GM23338 (cell line): ENCODE measurements at regions not wholly inside any gene's neighbourhood (a gene's known extent, or its start where the extent isn't known, plus 50 kb on each side); places are given as distances from the start of the nearest gene placed in this dataset.

Experiments used
- ATAC-seq: fragments of 200-7000 bp; cut with Tn5 transposase; 3 replicates; pipeline ENCODE4 v1.9.1; 2020
- DNase-seq: peaks from one replicate; pipeline ENCODE4 v3.0.0-alpha.2; 2015; ENCODE audit warnings: low spot score
- H2AFZ ChIP-seq: fragments of 200-600 bp; sonication (generic); 2 replicates; pipeline ENCODE4 v1.8.0; 2016; ENCODE audit warnings: antibody characterized with exemption, mild to moderate bottlenecking, moderate library complexity
- H3F3A ChIP-seq: fragments of 200-600 bp; sonication (generic); replicated peaks from 2 replicates; pipeline ENCODE4 v1.8.0; 2017; ENCODE audit warnings: antibody characterized with exemption, mixed run types, low read depth
- H3K27ac ChIP-seq: fragments of 200-600 bp; sonication (generic); 2 replicates; pipeline ENCODE4 v1.6.1; 2016; ENCODE audit warnings: low read depth
- H3K27me3 ChIP-seq: fragments of 200-600 bp; sonication (generic); 2 replicates; pipeline ENCODE4 v1.8.0; 2016; ENCODE audit warnings: mild to moderate bottlenecking, mixed run types, moderate library complexity; ENCODE audit not compliant: insufficient read depth
- H3K36me3 ChIP-seq: fragments of 200-600 bp; sonication (generic); 2 replicates; pipeline ENCODE4 v1.8.0; 2016; ENCODE audit warnings: mild to moderate bottlenecking; ENCODE audit not compliant: insufficient read depth
- H3K4me1 ChIP-seq: fragments of 200-600 bp; sonication (generic); 2 replicates; pipeline ENCODE4 v1.8.0; 2016; ENCODE audit warnings: mild to moderate bottlenecking, moderate library complexity; ENCODE audit not compliant: insufficient read depth
- H3K4me2 ChIP-seq: fragments of 200-600 bp; sonication (generic); 2 replicates; pipeline ENCODE4 v1.7.1; 2017; ENCODE audit warnings: mixed run types
- H3K4me3 ChIP-seq: fragments of 200-600 bp; sonication (generic); 2 replicates; pipeline ENCODE4 v1.6.1; 2016; ENCODE audit warnings: mixed run types
- H3K79me2 ChIP-seq: fragments of 200-600 bp; sonication (generic); replicated peaks from 2 replicates; pipeline ENCODE4 v1.8.0; 2017; ENCODE audit warnings: mild to moderate bottlenecking; ENCODE audit not compliant: insufficient read depth
- H3K9me2 ChIP-seq: fragments of 200-600 bp; sonication (generic); 2 replicates; pipeline ENCODE4 v1.8.0; 2017; ENCODE audit not compliant: insufficient read depth
- H4K20me1 ChIP-seq: fragments of 200-600 bp; sonication (generic); replicated peaks from 2 replicates; pipeline ENCODE4 v1.8.0; 2017; ENCODE audit warnings: mild to moderate bottlenecking; ENCODE audit not compliant: insufficient read depth
- H3K27ac Mint-ChIP-seq: 2 replicates; pipeline ENCODE4 v1.8.0; 2020; ENCODE audit warnings: inconsistent platforms, mild to moderate bottlenecking, moderate library complexity, mixed read lengths
- H3K27me3 Mint-ChIP-seq: 3 replicates; pipeline ENCODE4 v1.8.0; 2022; ENCODE audit warnings: low read depth, mild to moderate bottlenecking, moderate library complexity, mixed read lengths, inconsistent platforms; ENCODE audit not compliant: insufficient read depth, poor library complexity
- H3K36me3 Mint-ChIP-seq: 3 replicates; pipeline ENCODE4 v1.8.0; 2021; ENCODE audit warnings: low read depth, mild to moderate bottlenecking, inconsistent platforms, moderate library complexity, mixed read lengths
- H3K4me1 Mint-ChIP-seq: 3 replicates; pipeline ENCODE4 v1.8.0; 2020; ENCODE audit warnings: mild to moderate bottlenecking, inconsistent platforms, mixed read lengths
- H3K4me3 Mint-ChIP-seq: 3 replicates; pipeline ENCODE4 v1.8.0; 2021; ENCODE audit warnings: moderate library complexity, mild to moderate bottlenecking, inconsistent platforms, mixed read lengths
- H3K9me3 Mint-ChIP-seq: 3 replicates; pipeline ENCODE4 v1.8.0; 2020; ENCODE audit warnings: moderate library complexity, mild to moderate bottlenecking, inconsistent platforms, mixed read lengths
- CTCF ChIP-seq, 2 experiments: fragments of 200-600 bp in 1 of 2; sonication (generic) in 1 of 2; conservative IDR thresholded peaks; 2 replicates each; pipeline versions ENCODE4 v1.5.1 to v1.6.1; 2016 to 2017; ENCODE audit warnings: antibody characterized with exemption in 2 of 2, low read depth in 2 of 2, mild to moderate bottlenecking in 2 of 2, moderate library complexity in 1 of 2
- POLR2AphosphoS5 ChIP-seq: IDR thresholded peaks from 2 replicates; pipeline ENCODE4 v1.6.1; 2016; ENCODE audit warnings: antibody characterized with exemption, low read depth
- ZNF114 ChIP-seq: fragments of 250-450 bp; sonication (Bioruptor Pico); IDR thresholded peaks from 2 replicates; pipeline ENCODE4 v1.5.0; 2020; ENCODE audit warnings: mild to moderate bottlenecking, moderate library complexity
- TF ChIP-seq, protein P1 (sequence below): IDR thresholded peaks from 2 replicates; pipeline ENCODE4 v1.6.1; 2016; ENCODE audit warnings: antibody characterized with exemption
- TF ChIP-seq, protein P2 (sequence below): fragments of 250-450 bp; sonication (Bioruptor Pico); IDR thresholded peaks from 2 replicates; pipeline ENCODE4 v1.5.0; 2020; ENCODE audit warnings: mild to moderate bottlenecking, moderate library complexity

DNA sequence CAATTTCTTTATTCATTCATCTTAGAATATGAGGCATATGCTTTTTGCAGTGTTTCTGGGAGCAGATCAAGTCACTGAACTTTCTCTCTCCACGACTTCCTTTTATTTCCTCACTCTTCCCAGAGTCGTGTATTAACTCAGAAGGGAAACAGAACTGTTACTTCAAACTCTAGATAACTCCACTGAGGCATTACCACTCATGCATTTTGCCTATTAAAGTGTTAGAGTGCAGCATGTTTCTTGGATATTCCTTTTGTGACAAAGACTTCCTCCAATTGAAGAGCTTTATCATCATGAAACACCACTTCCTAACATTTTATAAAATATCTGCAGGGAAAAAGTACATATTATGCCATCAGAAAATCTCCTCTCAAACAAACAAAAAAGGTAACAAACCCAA, 797.4 kb upstream of the COBL start (continued):
- TF ChIP-seq CTCF (conservative IDR thresholded peaks at IDR 0.05; ENCODE audit: low read depth in 2 of 2): no peak
- TF ChIP-seq POLR2AphosphoS5: no peak

- Histone ChIP-seq H3K9me2 (peaks cover under 1% of the 10 kb centered on the region), H4K20me1 (no peaks in the 10 kb centered on the region), H3K4me3 (no peak overlapping the region), H3K4me1 (no peaks in the 10 kb centered on the region), H2AFZ (peak overlapping the region; percentile 60; the same call in 1 of the 2 replicates), H3K27me3 (no peaks in the 10 kb centered on the region), H3K27ac (no peak overlapping the region), H3K36me3 (no peaks in the 10 kb centered on the region), H3K4me2 (no peak overlapping the region), H3F3A (no peaks in the 10 kb centered on the region), H3K79me2 (no peaks in the 10 kb centered on the region)
- peaks cover 11% of the 10 kb centered on the region for H3K9me3 Mint-ChIP-seq
- H3K27ac Mint-ChIP-seq: no peak overlapping the region
- H3K4me3 Mint-ChIP-seq: no peak overlapping the region
- peaks cover 2% of the 10 kb centered on the region for H3K27me3 Mint-ChIP-seq
- H3K4me1 Mint-ChIP-seq: peaks cover 7% of the 10 kb centered on the region; the same call in 2 of the 3 replicates
- peak in 1 of 2 experiments; percentile 46; a peak in 3 of 4 replicates for TF ChIP-seq CTCF (conservative IDR thresholded peaks at IDR 0.05; ENCODE audit: low read depth in 2 of 2)
- TF ChIP-seq, protein P1, sequence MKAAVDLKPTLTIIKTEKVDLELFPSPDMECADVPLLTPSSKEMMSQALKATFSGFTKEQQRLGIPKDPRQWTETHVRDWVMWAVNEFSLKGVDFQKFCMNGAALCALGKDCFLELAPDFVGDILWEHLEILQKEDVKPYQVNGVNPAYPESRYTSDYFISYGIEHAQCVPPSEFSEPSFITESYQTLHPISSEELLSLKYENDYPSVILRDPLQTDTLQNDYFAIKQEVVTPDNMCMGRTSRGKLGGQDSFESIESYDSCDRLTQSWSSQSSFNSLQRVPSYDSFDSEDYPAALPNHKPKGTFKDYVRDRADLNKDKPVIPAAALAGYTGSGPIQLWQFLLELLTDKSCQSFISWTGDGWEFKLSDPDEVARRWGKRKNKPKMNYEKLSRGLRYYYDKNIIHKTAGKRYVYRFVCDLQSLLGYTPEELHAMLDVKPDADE: no peak
- peaks cover 22% of the 10 kb centered on the region for H3K36me3 Mint-ChIP-seq
- DNase-seq (peak; percentile 32), ATAC-seq (peak; percentile 51)
Observed at GRCh38 chr7:52107355-52107754, 790.7 kb upstream of the COBL start.

GRCh38 chr7:52095861-52096260, 779.3 kb upstream of the COBL start:
- no peak for ATAC-seq
- peaks cover 20% of the 10 kb centered on the region; the same call in 2 of the 3 replicates for H3K4me1 Mint-ChIP-seq
- no peaks in the 10 kb centered on the region for H3F3A ChIP-seq
- TF ChIP-seq POLR2AphosphoS5: no peak
- TF ChIP-seq, protein P2, sequence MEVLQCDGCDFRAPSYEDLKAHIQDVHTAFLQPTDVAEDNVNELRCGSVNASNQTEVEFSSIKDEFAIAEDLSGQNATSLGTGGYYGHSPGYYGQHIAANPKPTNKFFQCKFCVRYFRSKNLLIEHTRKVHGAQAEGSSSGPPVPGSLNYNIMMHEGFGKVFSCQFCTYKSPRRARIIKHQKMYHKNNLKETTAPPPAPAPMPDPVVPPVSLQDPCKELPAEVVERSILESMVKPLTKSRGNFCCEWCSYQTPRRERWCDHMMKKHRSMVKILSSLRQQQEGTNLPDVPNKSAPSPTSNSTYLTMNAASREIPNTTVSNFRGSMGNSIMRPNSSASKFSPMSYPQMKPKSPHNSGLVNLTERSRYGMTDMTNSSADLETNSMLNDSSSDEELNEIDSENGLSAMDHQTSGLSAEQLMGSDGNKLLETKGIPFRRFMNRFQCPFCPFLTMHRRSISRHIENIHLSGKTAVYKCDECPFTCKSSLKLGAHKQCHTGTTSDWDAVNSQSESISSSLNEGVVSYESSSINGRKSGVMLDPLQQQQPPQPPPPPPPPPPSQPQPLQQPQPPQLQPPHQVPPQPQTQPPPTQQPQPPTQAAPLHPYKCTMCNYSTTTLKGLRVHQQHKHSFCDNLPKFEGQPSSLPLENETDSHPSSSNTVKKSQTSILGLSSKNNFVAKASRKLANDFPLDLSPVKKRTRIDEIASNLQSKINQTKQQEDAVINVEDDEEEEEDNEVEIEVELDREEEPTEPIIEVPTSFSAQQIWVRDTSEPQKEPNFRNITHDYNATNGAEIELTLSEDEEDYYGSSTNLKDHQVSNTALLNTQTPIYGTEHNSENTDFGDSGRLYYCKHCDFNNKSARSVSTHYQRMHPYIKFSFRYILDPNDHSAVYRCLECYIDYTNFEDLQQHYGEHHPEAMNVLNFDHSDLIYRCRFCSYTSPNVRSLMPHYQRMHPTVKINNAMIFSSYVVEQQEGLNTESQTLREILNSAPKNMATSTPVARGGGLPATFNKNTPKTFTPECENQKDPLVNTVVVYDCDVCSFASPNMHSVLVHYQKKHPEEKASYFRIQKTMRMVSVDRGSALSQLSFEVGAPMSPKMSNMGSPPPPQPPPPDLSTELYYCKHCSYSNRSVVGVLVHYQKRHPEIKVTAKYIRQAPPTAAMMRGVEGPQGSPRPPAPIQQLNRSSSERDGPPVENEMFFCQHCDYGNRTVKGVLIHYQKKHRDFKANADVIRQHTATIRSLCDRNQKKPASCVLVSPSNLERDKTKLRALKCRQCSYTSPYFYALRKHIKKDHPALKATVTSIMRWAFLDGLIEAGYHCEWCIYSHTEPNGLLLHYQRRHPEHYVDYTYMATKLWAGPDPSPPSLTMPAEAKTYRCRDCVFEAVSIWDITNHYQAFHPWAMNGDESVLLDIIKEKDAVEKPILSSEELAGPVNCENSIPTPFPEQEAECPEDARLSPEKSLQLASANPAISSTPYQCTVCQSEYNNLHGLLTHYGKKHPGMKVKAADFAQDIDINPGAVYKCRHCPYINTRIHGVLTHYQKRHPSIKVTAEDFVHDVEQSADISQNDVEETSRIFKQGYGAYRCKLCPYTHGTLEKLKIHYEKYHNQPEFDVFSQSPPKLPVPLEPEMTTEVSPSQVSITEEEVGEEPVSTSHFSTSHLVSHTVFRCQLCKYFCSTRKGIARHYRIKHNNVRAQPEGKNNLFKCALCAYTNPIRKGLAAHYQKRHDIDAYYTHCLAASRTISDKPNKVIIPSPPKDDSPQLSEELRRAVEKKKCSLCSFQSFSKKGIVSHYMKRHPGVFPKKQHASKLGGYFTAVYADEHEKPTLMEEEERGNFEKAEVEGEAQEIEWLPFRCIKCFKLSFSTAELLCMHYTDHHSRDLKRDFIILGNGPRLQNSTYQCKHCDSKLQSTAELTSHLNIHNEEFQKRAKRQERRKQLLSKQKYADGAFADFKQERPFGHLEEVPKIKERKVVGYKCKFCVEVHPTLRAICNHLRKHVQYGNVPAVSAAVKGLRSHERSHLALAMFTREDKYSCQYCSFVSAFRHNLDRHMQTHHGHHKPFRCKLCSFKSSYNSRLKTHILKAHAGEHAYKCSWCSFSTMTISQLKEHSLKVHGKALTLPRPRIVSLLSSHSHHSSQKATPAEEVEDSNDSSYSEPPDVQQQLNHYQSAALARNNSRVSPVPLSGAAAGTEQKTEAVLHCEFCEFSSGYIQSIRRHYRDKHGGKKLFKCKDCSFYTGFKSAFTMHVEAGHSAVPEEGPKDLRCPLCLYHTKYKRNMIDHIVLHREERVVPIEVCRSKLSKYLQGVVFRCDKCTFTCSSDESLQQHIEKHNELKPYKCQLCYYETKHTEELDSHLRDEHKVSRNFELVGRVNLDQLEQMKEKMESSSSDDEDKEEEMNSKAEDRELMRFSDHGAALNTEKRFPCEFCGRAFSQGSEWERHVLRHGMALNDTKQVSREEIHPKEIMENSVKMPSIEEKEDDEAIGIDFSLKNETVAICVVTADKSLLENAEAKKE: no peak
- TF ChIP-seq ZNF114 (CRISPR knock-in tag): no peak

More at GRCh38 chr7:52095861-52096260, 779.3 kb upstream of the COBL start:
- DNase-seq: no peak
- no peak overlapping the region for H3K27ac ChIP-seq
- no peaks in the 10 kb centered on the region for H3K79me2 ChIP-seq
- no peaks in the 10 kb centered on the region for H3K9me2 ChIP-seq
- no peak overlapping the region for H3K4me2 ChIP-seq
- H3K9me3 Mint-ChIP-seq: peaks cover 27% of the 10 kb centered on the region
- no peaks in the 10 kb centered on the region for H3K27me3 Mint-ChIP-seq
- no peaks in the 10 kb centered on the region for H4K20me1 ChIP-seq
- H3K27me3 ChIP-seq: no peaks in the 10 kb centered on the region
- peaks cover 6% of the 10 kb centered on the region; the same call in 1 of the 2 replicates for H3K36me3 ChIP-seq
- H2AFZ ChIP-seq: no peak overlapping the region
- H3K4me3 Mint-ChIP-seq: no peak overlapping the region
- H3K27ac Mint-ChIP-seq: no peak overlapping the region
- H3K4me1 ChIP-seq: peaks cover 9% of the 10 kb centered on the region; the same call in 1 of the 2 replicates
- H3K36me3 Mint-ChIP-seq: peaks cover 37% of the 10 kb centered on the region; the same call in 2 of the 3 replicates
- no peak overlapping the region for H3K4me3 ChIP-seq
